ENCODE measurements at regions not wholly inside any gene's neighbourhood (a gene's known extent, or its start where the extent isn't known, plus 50 kb on each side); places are given as distances from the start of the nearest gene placed in this dataset.

DNA sequence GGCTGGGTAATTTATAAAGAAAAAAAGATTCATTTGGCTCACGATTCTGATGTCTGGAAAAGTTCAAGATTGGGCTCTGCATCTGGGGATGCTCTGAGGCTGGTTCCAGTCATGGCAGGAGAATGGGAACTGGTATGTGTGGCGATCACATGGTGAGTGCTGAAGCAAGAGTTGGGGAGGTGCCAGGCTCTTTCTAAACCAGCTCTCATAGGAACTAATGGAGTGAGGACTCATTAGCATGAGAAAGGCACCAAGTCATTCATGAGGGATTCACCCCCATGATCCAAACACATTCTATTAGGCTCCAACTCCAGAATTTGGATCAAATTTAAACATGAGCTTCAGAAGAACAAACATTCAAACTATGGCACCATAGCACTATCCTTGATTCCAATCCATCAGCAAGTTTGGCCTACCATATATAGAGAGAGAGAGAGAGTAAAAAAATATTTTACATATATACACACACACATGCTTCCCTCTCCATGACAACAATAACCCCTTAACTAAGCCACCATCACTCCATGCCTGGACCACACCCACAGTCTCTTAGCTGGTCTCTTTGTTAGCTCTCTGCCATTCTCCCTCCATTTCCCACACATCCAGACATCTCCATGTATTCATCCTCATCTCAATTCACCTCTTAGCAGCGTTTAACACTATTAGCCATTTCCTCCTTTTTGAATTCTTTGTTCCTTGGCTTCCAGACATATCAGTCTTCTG, 57.9 kb downstream of the NPY start:
- DNase-seq (no peak), ATAC-seq (ENCODE audit: low read depth) (no peak)
- Mint-ChIP-seq H3K4me1 (no peaks in the 10 kb centered on the region), H3K27me3 (peaks cover 5% of the 10 kb centered on the region), H3K27ac (no peak overlapping the region), H3K9me3 (no peaks in the 10 kb centered on the region), H3K36me3 (no peaks in the 10 kb centered on the region), H3K4me3 (no peak overlapping the region)
- POLR2A ChIA-PET, result no interaction called here

- Mint-ChIP-seq H3K9me3 (no peaks in the 10 kb centered on the region), H3K27me3 (no peaks in the 10 kb centered on the region), H3K4me1 (no peaks in the 10 kb centered on the region), H3K36me3 (no peaks in the 10 kb centered on the region), H3K4me3 (no peak overlapping the region), H3K27ac (no peak overlapping the region)
- POLR2A ChIA-PET, result no interaction called here
- no peak for DNase-seq
- no peak for ATAC-seq (ENCODE audit: low read depth)
Measured at GRCh38 chr7:24343614-24344013, 59.6 kb downstream of the NPY start.

GRCh38 chr7:24346129-24346528, 62.1 kb downstream of the NPY start:
- Mint-ChIP-seq H3K27me3 (peaks cover 6% of the 10 kb centered on the region), H3K4me3 (no peak overlapping the region), H3K4me1 (no peaks in the 10 kb centered on the region), H3K9me3 (no peaks in the 10 kb centered on the region), H3K27ac (no peak overlapping the region), H3K36me3 (no peaks in the 10 kb centered on the region)
- ATAC-seq (ENCODE audit: low read depth) (no peak), DNase-seq (no peak)
- POLR2A ChIA-PET, result interaction anchor here (0.7 kb wide), 1 partner anchor 13 kb away, joined by 3 read pairs; no protein-coding TSS in a partner anchor

DNA sequence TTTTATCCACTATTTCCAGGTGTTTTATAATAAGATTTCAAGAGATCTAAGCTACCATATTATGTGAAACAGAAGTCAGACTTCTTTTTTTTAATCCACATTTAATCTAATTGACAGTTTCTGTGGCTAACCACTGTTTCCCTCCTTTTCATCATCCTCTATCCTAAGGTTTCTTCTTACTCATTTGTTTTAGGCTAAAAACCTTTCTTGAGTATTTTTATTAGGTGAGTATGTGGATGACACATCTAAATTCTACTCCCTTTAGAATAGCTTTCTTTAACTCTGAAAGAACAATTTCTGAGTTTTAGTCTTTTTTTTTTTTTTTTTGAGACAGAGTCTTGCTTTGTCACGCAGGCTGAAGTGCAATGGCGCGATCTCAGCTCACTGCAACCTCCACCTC, 62.7 kb downstream of the NPY start:
- no peaks in the 10 kb centered on the region for H3K9me3 Mint-ChIP-seq
- no peak overlapping the region for H3K4me3 Mint-ChIP-seq
- DNase-seq (no peak), ATAC-seq (ENCODE audit: low read depth) (no peak)
- H3K27me3 Mint-ChIP-seq, result peaks cover 6% of the 10 kb centered on the region
- H3K4me1 Mint-ChIP-seq, result no peaks in the 10 kb centered on the region
- H3K36me3 Mint-ChIP-seq, result no peaks in the 10 kb centered on the region
- POLR2A ChIA-PET, result interaction anchor here (0.7 kb wide), 1 partner anchor 14 kb away, joined by 3 read pairs; no protein-coding TSS in a partner anchor
- no peak overlapping the region for H3K27ac Mint-ChIP-seq

- no peaks in the 10 kb centered on the region for H3K36me3 Mint-ChIP-seq
- H3K27ac Mint-ChIP-seq, result no peak overlapping the region
- no peak overlapping the region for H3K4me3 Mint-ChIP-seq
- no peak for ATAC-seq (ENCODE audit: low read depth)
- no peak for DNase-seq
- H3K9me3 Mint-ChIP-seq, result no peaks in the 10 kb centered on the region
- POLR2A ChIA-PET, result no interaction called here
- H3K4me1 Mint-ChIP-seq, result no peaks in the 10 kb centered on the region
- H3K27me3 Mint-ChIP-seq, result peaks cover 6% of the 10 kb centered on the region
Measured at GRCh38 chr7:24349339-24349738, 65.3 kb downstream of the NPY start.

DNA sequence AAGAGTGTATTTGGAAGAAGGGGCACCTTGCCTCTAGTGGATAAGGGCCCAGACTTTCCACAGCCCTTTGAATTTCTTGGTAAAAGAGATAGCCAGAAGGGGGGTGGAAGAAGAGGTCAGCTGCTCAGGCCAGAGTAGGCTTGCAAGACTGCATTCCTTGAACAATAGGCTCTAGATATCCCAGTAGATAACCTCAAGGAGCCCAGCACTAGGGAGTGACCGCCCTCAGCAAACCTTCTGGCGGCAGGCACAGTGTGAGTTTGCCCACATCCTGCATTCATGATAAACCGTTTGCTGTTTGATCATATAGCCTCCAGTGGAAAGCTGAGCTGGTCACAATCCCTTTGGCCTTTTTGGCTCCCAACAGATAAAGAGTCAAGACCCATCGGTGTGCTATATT, 70.5 kb downstream of the NPY start:
- DNase-seq (no peak), ATAC-seq (ENCODE audit: low read depth) (no peak)
- no peaks in the 10 kb centered on the region for H3K4me1 Mint-ChIP-seq
- H3K27ac Mint-ChIP-seq, result no peak overlapping the region
- no peaks in the 10 kb centered on the region for H3K36me3 Mint-ChIP-seq
- H3K27me3 Mint-ChIP-seq, result peaks cover 6% of the 10 kb centered on the region
- POLR2A ChIA-PET, result no interaction called here
- H3K4me3 Mint-ChIP-seq, result no peak overlapping the region
- peaks cover 2% of the 10 kb centered on the region for H3K9me3 Mint-ChIP-seq

DNA sequence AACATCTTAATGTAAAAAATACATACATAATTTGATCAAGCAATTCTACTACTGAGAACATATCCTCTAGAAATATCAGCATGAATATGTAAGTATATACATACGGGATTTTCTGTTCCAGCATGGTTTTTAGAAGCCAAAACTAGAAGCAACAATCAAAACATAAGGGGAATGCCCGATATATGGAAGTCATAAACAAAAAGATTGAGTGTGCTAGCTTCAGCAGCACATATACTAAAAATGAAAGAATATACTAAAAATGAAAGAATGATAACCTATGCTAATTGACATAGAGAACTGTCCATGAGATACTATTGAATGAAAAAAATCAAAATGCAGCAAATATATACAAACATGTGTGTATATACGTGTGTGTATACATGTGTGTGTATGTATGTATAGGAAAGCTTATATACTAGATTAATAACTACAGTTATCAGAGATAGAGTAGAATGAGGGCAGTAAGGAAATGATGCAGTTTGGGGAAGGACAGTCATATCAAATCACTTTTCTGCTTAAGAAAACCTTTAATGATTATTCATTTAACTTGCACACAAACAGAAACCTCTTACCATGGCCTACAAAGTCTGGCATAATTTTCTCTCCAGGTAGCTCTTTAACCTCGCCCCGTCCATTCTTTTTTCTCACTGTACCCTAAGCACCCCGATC, 72.9 kb downstream of the NPY start:
- H3K4me3 Mint-ChIP-seq, result no peak overlapping the region
- H3K36me3 Mint-ChIP-seq, result no peaks in the 10 kb centered on the region
- ATAC-seq (ENCODE audit: low read depth) (no peak), DNase-seq (no peak)
- no peaks in the 10 kb centered on the region for H3K4me1 Mint-ChIP-seq
- H3K27me3 Mint-ChIP-seq, result peaks cover 8% of the 10 kb centered on the region
- no peak overlapping the region for H3K27ac Mint-ChIP-seq
- H3K9me3 Mint-ChIP-seq, result peaks cover 2% of the 10 kb centered on the region
- POLR2A ChIA-PET, result no interaction called here

- Mint-ChIP-seq H3K9me3 (no peaks in the 10 kb centered on the region), H3K4me1 (no peaks in the 10 kb centered on the region), H3K4me3 (no peak overlapping the region), H3K27me3 (peaks cover 18% of the 10 kb centered on the region), H3K27ac (no peak overlapping the region), H3K36me3 (no peaks in the 10 kb centered on the region)
- no peak for DNase-seq
- POLR2A ChIA-PET, result no interaction called here
- ATAC-seq (ENCODE audit: low read depth), result no peak
Measured at GRCh38 chr7:24361001-24361400, 77.0 kb downstream of the NPY start.

DNA sequence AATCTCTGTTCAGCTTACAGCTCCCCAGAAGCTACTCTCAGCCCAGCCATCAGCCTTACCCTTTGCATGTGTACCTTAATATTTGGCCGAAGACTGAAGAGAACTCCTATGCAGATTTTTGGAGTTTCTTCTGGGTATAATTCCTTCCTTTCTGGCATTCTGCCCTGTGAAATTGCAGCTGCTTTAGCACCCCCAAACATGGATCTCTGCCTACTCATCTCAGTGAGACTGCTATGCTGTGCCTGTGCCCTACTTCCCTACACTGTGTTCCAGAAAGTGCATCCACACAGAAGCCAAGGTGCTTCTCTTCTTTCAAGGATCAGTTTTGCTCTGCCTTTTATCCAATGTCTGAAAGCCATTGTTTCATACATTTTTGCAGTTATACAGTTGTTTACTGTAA, 81.6 kb downstream of the NPY start:
- DNase-seq (no peak), ATAC-seq (ENCODE audit: low read depth) (no peak)
- Mint-ChIP-seq H3K36me3 (no peaks in the 10 kb centered on the region), H3K27me3 (peaks cover 36% of the 10 kb centered on the region), H3K4me1 (no peaks in the 10 kb centered on the region), H3K9me3 (no peaks in the 10 kb centered on the region), H3K27ac (no peak overlapping the region), H3K4me3 (no peak overlapping the region)
- POLR2A ChIA-PET, result no interaction called here

DNA sequence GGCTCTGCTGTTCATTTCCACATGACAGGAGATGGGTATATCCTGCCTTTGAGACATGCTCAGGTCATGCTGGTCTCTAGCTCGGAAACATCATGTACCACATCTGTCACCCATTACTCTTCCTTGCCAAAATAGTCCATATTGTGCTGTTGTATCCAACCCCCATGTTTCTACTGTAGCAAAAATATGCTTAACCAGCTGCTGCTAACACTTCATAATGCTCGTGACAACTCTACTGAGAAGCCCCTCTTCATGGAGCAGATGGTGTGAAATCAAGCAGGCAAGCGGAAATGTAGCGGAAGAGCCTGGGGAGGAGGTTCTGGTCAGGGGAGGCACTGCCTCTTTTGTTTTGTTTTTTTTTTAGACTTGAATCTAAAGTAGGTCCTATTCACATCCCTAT, 82.9 kb downstream of the NPY start:
- H3K27ac Mint-ChIP-seq, result no peak overlapping the region
- H3K36me3 Mint-ChIP-seq, result no peaks in the 10 kb centered on the region
- no peak for ATAC-seq (ENCODE audit: low read depth)
- no peaks in the 10 kb centered on the region for H3K4me1 Mint-ChIP-seq
- POLR2A ChIA-PET, result no interaction called here
- no peaks in the 10 kb centered on the region for H3K9me3 Mint-ChIP-seq
- H3K27me3 Mint-ChIP-seq, result peaks cover 34% of the 10 kb centered on the region
- no peak for DNase-seq
- no peak overlapping the region for H3K4me3 Mint-ChIP-seq

DNA sequence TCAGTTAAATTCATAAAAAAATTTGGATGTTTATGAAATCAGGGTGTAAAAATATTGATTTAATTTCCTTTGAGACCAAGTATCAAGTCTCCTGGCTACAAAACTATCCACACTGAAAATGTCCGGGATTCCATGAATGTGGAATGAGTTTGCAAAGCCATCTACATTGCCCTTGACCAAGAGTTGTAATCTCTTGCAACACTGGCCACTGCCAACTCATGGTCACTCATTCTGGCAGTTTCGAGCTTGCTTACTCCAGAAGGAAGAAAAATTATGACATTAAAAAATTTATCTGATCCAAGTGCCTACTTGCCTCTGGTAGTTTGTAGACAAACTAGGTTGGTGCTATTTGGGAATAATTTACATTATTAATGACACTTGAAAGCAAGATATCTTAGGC, 84.2 kb downstream of the NPY start:
- no peak overlapping the region for H3K4me3 Mint-ChIP-seq
- no peaks in the 10 kb centered on the region for H3K9me3 Mint-ChIP-seq
- H3K27ac Mint-ChIP-seq, result no peak overlapping the region
- DNase-seq, result no peak
- POLR2A ChIA-PET, result no interaction called here
- no peaks in the 10 kb centered on the region for H3K36me3 Mint-ChIP-seq
- H3K27me3 Mint-ChIP-seq, result peaks cover 27% of the 10 kb centered on the region
- ATAC-seq (ENCODE audit: low read depth), result no peak
- H3K4me1 Mint-ChIP-seq, result no peaks in the 10 kb centered on the region

GRCh38 chr7:24370541-24370940, 86.6 kb downstream of the NPY start:
- DNase-seq (no peak), ATAC-seq (ENCODE audit: low read depth) (no peak)
- no peak overlapping the region for H3K27ac Mint-ChIP-seq
- no peaks in the 10 kb centered on the region for H3K36me3 Mint-ChIP-seq
- H3K4me1 Mint-ChIP-seq, result no peaks in the 10 kb centered on the region
- POLR2A ChIA-PET, result no interaction called here
- H3K27me3 Mint-ChIP-seq, result peaks cover 22% of the 10 kb centered on the region
- no peak overlapping the region for H3K4me3 Mint-ChIP-seq
- H3K9me3 Mint-ChIP-seq, result no peaks in the 10 kb centered on the region

DNA sequence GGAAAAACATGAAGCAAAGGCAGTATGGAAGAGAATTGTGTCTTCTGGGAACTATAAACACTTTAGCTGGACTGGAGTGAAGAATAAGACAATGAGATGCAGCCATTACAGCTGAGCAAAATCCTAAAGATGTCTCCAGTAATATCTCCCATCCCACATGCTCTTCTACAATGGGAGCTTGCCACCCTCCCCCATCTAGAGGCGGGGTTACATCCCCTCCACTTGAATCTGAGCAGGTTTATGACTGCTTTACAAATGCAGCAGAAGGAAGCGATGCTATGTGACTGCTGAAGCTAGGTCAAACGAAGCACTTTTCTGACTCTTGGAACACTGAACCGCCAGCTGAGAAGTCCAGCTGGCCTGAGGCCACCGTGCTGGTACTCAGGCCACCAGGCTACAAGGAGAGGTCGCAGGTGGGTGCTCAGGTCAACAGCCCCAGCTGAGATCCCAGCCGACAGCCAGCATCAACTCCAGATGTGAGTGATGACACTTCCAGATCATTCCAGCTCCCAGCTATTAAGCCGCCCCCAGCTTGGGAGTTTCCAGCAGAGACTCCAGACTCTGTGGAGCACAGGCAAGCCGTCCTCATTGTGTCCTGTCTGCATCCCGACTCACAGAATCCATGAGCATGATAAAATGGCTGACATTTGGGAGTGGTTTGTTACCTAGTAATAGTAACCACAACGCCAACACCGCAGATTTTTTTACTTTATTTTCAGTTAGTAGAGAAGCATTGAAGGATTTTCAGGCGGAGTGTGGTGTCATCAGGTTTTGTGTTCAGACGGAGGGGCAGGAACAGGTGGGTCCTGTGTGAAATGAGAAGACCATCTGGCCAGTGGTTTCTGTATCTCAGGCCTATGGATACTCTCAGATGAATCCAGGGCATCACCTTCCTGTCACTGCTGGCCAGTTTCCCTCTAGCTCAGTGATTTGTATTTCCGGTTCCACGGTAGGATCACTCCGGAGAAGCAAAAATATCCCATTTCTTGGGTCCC, 89.3 kb downstream of the NPY start:
- peaks cover 13% of the 10 kb centered on the region for H3K27me3 Mint-ChIP-seq

More for the DNA sequence above, 89.3 kb downstream of the NPY start:
- H3K9me3 Mint-ChIP-seq, result no peaks in the 10 kb centered on the region
- ATAC-seq (ENCODE audit: low read depth), result no peak
- POLR2A ChIA-PET, result no interaction called here
- no peak for DNase-seq
- no peak overlapping the region for H3K4me3 Mint-ChIP-seq
- no peaks in the 10 kb centered on the region for H3K36me3 Mint-ChIP-seq
- no peak overlapping the region for H3K27ac Mint-ChIP-seq
- no peaks in the 10 kb centered on the region for H3K4me1 Mint-ChIP-seq

Data from activated naive CD8-positive, alpha-beta T cell treated with anti-CD3 and anti-CD28 coated beads, Interleukin-2, amount 10 ng/mL, durations not matched to agents 7 days and 5 days (primary cell).